NCI-H2029 (cell line): ENCODE measurements at regions not wholly inside any gene's neighbourhood (a gene's known extent, or its start where the extent isn't known, plus 50 kb on each side); places are given as distances from the start of the nearest gene placed in this dataset.
"Not testable (repeated sequence)": the region's sequence is repeated elsewhere in the genome, so short reads cannot be mapped to it uniquely, and the experiment has no call there.

Experiments used
- DNase-seq: peaks from one replicate; lab custom pipeline; 2025; lab: John Stamatoyannopoulos, UW

GRCh38 chr14:55897031-55897430, 221.2 kb upstream of the PELI2 start:
- peak; percentile 34 for DNase-seq

DNA sequence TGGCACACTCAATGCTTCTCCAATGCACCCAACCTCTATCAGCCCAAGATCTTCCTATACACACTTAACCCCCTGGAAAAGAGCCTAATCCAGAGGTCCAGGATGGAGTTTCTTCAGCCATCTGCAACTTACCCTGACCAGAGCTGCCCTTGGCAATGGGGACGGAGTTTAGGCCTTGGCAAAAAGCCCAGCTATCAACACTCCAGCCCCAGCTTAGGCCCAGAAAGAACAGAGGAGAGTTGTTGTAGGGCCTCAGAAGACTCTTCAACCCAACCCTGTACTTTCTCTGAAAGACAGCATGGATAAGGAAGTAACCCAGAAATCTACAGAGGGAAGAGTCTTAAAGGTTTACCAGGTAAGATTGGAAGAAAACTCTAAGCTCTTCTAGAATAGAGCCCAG, 219.3 kb upstream of the PELI2 start:
- DNase-seq, result no peak

- DNase-seq, result no peak
Observed at GRCh38 chr14:55899531-55899930, 218.7 kb upstream of the PELI2 start.

DNA sequence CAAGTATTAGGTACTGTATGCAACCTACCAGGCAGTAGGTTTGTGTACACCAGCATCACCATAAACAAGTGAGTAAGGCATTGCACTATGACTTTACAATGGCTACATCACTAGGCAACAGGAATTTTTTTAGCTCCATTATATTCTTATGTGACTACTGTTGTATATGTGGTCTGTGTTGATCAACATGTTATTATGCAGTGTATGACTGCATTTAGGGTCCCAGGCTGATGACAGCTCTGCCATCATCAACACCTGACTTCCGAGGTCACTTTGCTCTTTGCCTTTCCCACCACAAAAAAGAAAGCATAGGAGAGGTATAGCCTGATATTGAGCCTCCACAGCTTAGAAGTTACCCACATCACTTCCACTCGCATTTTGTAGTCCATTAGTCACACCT, 217.5 kb upstream of the PELI2 start:
- no peak for DNase-seq

DNA sequence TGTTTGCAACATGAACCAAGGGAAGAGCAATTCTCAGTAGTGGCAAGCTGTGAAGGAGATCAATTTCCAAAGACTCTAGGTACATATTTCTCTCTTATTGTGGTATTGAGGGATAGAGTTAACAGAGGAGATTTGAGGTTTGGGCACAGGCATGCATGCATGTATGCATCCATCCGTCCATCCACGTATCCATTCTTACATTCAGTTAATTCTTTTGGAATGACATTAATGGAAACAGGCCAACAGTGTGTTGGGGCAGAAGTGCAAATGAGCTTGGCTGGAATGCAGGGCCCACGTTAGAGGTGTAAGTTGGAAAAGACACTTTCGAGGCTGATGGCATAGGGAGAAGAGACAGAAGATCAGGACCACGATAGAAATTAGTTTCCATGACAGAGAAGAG, 216.9 kb upstream of the PELI2 start:
- DNase-seq, result no peak

- DNase-seq, result no peak
Observed at GRCh38 chr14:55902241-55902640, 216.0 kb upstream of the PELI2 start.

DNA sequence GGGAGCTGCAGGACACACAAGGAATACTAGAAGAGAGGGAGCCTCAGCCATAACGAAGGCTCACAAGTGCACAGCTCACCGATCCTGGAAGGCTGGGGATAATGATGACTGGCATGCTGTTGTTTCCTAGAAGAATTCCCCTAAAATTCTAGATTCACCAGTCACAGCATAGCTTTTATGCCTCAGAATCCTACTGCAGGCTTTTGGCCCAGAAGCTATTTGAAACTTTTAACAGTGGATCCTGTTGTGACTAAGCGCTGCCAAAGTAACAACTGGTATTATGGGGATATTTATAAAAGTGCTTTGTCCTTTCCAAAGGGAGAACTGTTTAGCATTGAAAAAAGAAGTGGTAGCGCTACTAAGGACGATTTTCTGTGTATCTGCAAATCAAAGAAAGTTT, 214.1 kb upstream of the PELI2 start:
- DNase-seq, result no peak

DNA sequence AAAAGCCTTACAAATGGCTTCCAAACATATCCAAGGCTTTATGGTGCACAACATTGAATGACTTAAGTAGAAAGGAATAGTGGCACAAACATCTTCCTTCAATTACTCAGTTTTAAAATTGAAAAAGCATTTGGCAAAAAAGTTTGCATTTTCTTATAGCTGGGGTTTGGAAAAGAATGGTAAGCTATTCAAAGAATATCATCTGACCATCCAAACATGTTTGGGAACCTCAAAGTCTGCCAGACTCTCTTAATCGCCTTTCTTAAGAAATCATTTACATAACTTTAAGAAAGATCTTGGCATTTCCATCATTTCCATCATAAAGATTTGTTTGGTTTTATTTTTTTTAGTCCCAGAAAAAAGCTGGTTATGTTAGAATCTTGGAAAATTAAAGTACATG, 210.1 kb upstream of the PELI2 start:
- DNase-seq, result no peak

DNA sequence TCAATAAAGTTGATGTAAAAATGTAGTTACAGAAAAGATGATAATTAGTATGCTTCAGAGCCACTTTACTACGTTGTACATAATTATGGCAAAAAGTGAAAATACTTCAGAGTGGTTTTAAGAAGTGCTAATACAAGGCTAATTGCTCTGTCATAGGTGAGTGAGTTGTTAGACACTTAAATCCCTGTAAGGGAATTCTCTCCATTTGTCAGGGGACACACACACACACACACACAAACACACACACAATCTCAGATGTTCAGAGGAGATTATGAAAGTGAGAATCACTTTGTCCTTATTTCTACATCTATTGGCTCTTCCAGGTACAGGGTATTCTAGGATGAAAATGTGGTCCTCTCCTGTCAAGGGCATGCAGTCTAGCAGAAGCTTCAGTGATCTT, 208.3 kb upstream of the PELI2 start:
- DNase-seq, result no peak

GRCh38 chr14:55910601-55911243, 207.5 kb upstream of the PELI2 start:
- peak; percentile 27 for DNase-seq

GRCh38 chr14:55911776-55912175, 206.4 kb upstream of the PELI2 start:
- no peak for DNase-seq

DNA sequence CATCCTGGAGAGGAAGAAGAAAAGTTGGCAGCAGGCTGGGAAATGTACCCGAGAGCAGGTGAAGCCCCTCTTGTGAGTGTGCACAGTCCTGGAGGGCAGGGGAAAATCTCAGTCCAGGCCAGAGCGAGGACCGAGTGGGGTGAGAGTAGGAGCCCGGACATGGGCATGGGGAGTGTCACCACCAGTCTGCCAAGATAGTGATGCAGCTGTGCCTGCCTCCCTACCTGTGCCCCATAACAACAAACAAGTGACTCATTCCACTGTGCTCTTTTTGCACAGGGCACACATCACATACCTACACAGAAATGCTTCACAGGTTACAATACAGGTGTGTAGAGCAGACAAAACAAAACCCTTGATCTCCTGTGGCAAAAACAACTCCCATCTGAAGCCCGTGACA, 205.9 kb upstream of the PELI2 start:
- DNase-seq, result no peak

DNA sequence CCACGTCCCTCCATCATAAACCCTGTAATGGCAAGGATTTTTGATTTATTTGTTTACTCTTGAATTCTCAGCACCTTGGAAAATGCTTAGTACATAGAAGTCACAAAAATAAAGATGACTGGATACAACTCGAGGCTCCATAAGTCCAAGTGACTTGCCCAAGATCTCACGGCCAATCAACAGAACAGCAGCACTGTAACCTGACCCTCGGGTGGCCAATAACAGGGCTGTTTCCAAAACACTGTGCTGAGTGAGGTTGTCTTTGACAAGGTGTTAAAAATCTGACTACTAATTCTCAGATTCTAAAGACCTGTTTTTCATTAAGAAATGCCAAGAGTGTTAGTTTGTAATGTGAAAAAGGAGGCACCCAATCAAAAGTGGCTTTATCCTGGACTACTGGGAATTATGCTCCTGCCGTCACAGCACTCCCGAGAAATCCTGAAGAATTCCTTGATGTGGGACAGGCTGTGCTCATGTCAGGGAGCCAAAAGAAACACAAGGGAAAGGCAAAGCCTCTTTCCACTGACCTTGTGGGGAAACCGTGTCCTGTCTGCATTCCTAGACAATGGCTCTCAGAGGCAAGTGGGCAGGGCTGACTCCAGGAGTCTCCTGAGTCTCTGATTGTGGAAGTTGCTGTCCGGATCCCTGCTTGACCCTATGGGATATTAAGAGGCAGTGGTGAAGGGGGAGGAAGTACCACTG, 204.7 kb upstream of the PELI2 start:
- DNase-seq, result no peak

DNA sequence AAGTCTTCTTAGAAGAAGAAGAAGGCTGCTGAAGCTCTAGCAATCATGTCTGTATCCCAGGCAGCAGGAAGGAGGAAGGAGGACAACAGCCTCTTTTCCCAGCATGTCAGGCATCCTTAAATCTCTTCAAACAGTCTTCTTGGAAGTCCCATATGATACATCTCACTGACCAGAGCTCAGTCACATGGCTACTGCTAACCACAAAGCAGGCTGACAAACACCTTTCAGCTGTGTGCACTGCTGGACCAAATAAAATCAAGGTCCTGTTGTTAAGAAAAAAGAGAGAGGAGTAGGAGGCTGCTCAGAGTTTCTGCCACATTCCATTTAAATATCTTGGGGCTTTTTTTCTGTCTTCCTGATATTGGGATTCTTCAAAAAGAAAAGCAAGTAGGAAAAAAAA, 203.4 kb upstream of the PELI2 start:
- DNase-seq, result no peak

- peak; percentile 15 for DNase-seq
Observed at GRCh38 chr14:55915456-55915855, 202.8 kb upstream of the PELI2 start.

- not testable (repeated sequence) for DNase-seq
Observed at GRCh38 chr14:55919800-55920199, 198.4 kb upstream of the PELI2 start.

- DNase-seq, result no peak
Observed at GRCh38 chr14:55921511-55921910, 196.7 kb upstream of the PELI2 start.

- DNase-seq, result peak; percentile 99
Observed at GRCh38 chr14:55926007-55926406, 192.2 kb upstream of the PELI2 start.

DNA sequence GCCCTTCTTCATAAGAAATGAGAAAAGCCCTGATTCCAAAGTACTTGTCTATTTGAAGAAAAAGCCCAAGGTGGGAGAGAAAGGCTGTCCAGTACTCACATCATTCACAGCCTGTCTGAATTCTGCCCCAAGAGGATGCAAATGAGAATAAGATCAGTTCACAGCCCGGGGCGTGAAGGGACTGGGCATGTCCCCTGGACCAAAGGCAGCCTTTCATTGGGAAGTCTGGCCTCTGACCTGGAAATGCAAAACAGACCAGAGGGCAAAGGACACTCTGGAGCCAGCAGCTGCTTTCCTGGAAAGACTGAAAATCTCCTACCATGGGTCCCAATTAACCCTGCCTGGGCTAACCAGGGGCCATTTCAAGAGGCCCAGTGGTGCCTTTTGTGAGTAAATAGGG, 191.2 kb upstream of the PELI2 start:
- no peak for DNase-seq

DNA sequence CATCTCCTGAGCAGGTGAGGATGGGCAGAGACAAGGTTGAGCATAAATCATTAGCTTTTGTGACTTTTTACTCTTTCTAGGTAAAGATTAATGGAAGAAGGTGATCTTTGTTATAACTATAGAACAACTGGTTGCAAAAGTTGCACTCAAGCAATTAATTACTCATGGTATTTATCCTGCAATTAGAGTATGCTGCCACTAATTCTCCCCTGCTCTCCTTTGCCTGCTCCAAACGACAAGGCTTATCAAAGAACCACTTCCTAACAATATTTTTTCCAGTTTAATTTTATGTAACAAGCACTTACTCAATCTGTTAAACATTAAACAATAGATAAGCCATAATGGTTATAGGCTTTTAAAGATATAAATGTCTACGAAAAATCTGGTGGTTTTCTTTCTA, 189.9 kb upstream of the PELI2 start:
- DNase-seq, result no peak

DNA sequence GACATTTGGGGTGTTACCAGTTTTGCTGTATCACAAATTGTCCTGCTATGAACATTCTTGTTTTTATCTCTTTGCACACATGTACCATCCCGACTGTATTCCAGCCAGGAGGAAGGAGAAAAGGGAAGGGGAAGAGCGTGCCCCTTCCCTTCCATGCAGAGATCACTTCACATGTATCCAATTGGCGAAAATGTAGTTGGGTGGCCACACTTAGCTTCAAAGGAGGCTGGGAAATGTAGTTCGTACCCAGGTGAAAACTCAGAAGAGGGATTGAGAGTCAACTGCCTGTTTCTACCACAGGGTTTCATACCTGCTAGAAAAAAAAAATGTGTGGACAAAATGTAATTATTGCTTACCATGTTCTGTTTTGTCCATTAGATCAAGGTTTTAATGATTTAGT, 189.1 kb upstream of the PELI2 start:
- DNase-seq, result no peak

GRCh38 chr14:55930016-55930784, 188.0 kb upstream of the PELI2 start:
- no peak for DNase-seq

- DNase-seq, result no peak
Observed at GRCh38 chr14:55936691-55937090, 181.5 kb upstream of the PELI2 start.
